ENCODE measurements at regions not wholly inside any gene's neighbourhood (a gene's known extent, or its start where the extent isn't known, plus 50 kb on each side); places are given as distances from the start of the nearest gene placed in this dataset.

- TF ChIP-seq RAD21 (IDR thresholded peaks at IDR 0.05 in 1 of 2, conservative IDR thresholded peaks at IDR 0.05 in 1 of 2; ENCODE audit: low read depth in 2 of 2, low read length in 2 of 2): no peak
- TF ChIP-seq ATF3 (IDR thresholded peaks at IDR 0.05; ENCODE audit: insufficient read depth, low read depth, low read length): no peak
- TF ChIP-seq CTCF (IDR thresholded peaks at IDR 0.05; ENCODE audit: control extremely low read depth in 1 of 3, insufficient read depth in 1 of 3, low read depth in 1 of 3, low read length in 3 of 3): no peak
Measured at GRCh38 chr7:86214734-86215133, 429.0 kb upstream of the GRM3 start.

All from H1 (cell line).